Urinary bladder (tissue), 3 donors: ENCODE measurements at regions not wholly inside any gene's neighbourhood (a gene's known extent, or its start where the extent isn't known, plus 50 kb on each side); places are given as distances from the start of the nearest gene placed in this dataset.

Experiments
- DNase-seq: peaks from one replicate; pipeline ENCODE4 v3.0.0-alpha.2; 2015; ENCODE audit errors: extremely low spot score
- H3K27ac ChIP-seq: one replicate; pipeline ENCODE4 v1.5.1; 2013; ENCODE audit warnings: low read depth, mild to moderate bottlenecking, moderate library complexity
- H3K36me3 ChIP-seq: one replicate; pipeline ENCODE4 v1.6.1; 2013; ENCODE audit warnings: mild to moderate bottlenecking, moderate library complexity; ENCODE audit not compliant: insufficient read depth
- H3K4me1 ChIP-seq: one replicate; pipeline ENCODE4 v1.6.1; 2013; ENCODE audit warnings: mild to moderate bottlenecking, moderate library complexity; ENCODE audit not compliant: insufficient read depth
- H3K4me3 ChIP-seq: one replicate; pipeline ENCODE4 v1.5.1; 2013; ENCODE audit warnings: low read depth, low read length
- WGBS: extraction: QIAGEN DNeasy Blood & Tissue Kit; methylation state at CpG from one replicate; pipeline ENCODE4 v1.1.7; 2013; 5-methylcytosine and 5-hydroxymethylcytosine counted together
- donor health status: healthy with polysubstance abuse.
- donor health status: healthy.

DNA sequence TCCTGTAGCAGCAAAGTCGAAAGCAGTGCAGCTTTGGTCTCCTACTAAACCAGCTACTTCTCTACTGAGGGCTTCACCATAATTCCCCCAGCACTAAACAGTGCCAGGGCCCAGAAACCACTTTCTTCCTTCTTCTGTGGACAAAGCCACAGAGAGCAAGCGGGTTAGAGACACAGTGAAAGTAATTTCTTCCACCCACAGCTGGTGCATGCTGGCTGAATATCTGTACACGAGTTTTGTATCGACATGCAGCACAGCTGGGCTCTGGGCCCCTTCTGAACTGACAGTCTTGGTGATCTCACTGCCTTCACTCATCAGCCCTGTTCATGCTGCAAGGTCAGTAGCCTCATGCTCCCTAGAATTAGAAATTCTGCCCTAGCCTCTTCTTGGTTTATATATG lies 74.0 kb upstream of the SULT1C3 start:
- Histone ChIP-seq H3K27ac (no peak overlapping the region), H3K4me3 (no peak overlapping the region), H3K4me1 (no peaks in the 10 kb centered on the region), H3K36me3 (no peaks in the 10 kb centered on the region)
- 52% methylated on average over 4 of the region's 4 CpGs for WGBS
- no peak for DNase-seq

DNA sequence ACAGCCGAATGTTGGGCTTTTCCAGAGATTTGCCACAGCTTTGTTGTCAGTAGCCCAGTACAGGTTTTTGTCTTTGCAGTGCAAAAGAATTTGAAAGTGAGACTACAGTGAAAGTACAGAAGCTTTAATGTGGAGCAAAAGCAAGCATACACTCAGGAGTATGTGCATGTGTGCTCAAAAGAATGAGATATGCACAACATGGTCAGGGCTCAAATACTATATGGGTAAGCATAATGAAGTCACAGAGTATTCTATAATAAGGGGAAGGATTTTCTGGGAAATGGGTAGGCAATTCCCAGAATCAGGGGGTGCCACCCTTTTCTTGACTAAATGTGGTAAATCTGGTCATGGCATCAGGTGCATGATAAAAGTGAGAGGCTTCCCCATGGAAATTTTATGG lies 72.1 kb upstream of the SULT1C3 start:
- 77% methylated on average over 1 of the region's 1 CpG for WGBS

DNA sequence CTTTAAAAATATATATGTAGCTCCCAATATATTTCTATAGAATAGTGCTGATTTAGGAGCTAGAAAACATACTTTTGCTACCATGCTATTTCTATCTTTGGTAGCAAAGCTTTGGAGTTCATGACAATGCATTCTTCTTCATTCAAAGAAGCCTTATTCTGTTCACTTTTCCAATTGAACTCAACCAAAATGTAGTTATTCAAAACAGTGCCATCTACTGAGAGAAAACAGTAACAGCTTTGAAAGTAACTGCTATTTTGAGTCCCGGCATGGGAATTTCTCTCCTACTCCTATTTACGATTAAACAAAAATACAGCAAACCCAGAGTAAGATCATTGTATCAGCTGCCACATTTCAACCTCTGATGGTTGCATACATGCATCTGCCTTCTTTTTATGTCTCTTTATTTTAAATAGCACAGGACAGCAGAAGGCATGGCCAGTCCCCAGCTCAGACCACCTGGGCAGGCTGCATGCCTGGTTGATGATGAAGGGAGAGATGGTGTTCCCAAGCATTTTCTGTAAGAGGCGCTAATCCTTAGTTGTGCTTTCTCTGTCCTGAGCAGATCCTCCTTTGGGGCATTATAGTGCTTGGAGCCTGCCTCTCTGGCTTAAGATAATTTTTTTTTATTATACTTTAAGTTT lies 69.7 kb upstream of the SULT1C3 start:
- H3K36me3 ChIP-seq = no peaks in the 10 kb centered on the region
- no peak for DNase-seq
- H3K4me3 ChIP-seq = no peak overlapping the region
- no peaks in the 10 kb centered on the region for H3K4me1 ChIP-seq
- H3K27ac ChIP-seq = no peak overlapping the region
- 30% methylated on average over 3 of the region's 3 CpGs for WGBS

More for the DNA sequence above, 72.1 kb upstream of the SULT1C3 start:
- DNase-seq = no peak
- no peaks in the 10 kb centered on the region for H3K36me3 ChIP-seq
- H3K4me1 ChIP-seq = no peaks in the 10 kb centered on the region
- H3K4me3 ChIP-seq = no peak overlapping the region
- H3K27ac ChIP-seq = no peak overlapping the region

DNA sequence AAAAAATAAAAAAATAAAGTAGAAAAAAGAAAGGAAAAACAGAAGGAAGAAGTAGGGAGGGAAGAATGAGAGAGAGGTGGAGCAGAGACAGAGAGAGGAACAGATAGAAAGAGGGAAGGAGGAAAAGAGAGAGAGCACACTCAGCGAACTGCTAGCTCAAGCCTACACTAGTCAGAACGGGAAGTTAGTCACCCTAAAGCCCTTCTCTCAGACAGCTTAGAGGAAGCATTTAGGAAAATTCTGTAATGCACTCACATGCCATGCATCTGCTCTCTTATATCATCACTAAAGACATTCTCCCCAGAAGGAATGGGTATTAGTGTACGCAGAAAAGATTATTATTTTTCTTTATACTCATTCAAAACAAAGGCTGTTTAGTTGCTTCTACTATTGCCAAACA lies 68.1 kb upstream of the SULT1C3 start:
- WGBS = 45% methylated on average over 3 of the region's 3 CpGs
- Histone ChIP-seq H3K36me3 (no peaks in the 10 kb centered on the region), H3K27ac (no peak overlapping the region), H3K4me3 (no peak overlapping the region), H3K4me1 (no peaks in the 10 kb centered on the region)
- DNase-seq = no peak

DNA sequence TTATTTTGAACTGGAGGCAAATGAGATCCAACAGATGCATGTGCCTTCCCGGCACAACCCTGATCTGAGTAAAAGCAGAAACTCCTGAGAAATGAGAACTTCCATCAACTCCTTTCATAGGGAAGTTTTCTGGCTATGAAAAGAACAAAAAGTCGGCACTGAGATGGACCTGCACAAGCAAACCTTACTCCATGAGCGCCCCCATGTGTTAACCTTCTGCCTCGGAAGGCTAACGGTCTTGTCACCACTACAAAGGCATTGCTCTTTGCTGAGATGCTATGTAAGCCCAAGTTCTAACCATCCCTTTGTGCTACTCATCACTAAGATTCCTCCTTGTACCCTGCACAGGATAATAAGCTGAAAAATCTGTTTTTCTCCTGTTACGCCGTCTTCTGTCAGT lies 57.3 kb upstream of the SULT1C3 start:
- DNase-seq = no peak
- WGBS = 51% methylated on average over 7 of the region's 7 CpGs
- Histone ChIP-seq H3K36me3 (no peaks in the 10 kb centered on the region), H3K4me1 (no peaks in the 10 kb centered on the region), H3K27ac (no peak overlapping the region), H3K4me3 (no peak overlapping the region)

DNA sequence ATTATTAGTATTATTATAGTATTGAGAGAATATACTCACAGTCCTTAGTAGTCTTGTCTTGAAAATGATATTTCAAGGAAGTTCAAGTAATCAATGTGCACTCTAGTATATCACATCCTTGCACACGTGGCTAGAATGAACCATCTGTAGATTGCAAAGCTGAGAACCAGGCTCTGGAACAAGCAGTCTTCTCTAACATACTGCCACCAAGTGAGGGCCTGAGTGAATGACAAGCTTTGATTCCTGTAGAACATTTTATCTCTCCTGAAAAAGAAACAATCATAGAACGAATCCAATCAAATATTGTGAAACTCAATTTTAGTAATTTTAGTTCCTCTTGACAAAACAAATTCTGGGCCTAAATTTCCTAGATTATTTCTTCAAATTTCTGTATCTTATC lies 55.3 kb upstream of the SULT1C3 start:
- H3K36me3 ChIP-seq = no peaks in the 10 kb centered on the region
- H3K27ac ChIP-seq = no peak overlapping the region
- no peaks in the 10 kb centered on the region for H3K4me1 ChIP-seq
- DNase-seq = no peak
- H3K4me3 ChIP-seq = no peak overlapping the region
- WGBS = 55% methylated on average over 2 of the region's 2 CpGs

DNA sequence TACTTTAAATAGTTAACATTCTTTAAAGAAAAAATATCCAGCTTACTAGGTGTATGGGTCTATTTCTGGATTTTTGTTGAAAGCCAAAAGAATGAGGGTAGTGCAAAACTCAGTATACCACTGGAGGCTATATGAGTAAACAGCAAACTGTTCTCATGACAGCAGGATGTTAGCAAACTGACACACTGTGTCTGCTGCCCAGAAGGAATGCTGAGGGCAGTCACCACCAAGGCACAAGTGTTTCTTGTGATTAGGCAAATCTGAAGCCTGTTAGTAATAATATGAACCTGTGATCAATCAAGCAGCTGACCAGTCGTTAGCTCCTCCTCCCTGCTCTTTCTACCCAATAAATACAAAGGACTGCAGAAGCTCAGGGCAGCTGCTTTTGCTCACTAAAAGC lies 50.5 kb upstream of the SULT1C3 start:
- WGBS = 17% methylated on average over 1 of the region's 1 CpG
- Histone ChIP-seq H3K4me3 (no peak overlapping the region), H3K4me1 (no peaks in the 10 kb centered on the region), H3K36me3 (no peaks in the 10 kb centered on the region), H3K27ac (no peak overlapping the region)
- DNase-seq = no peak
